ENCODE measurements at regions not wholly inside any gene's neighbourhood (a gene's known extent, or its start where the extent isn't known, plus 50 kb on each side); places are given as distances from the start of the nearest gene placed in this dataset.

GRCh38 chr5:167447466-167448375 lies 843.7 kb upstream of the WWC1 start:
- TF ChIP-seq CTCF (IDR thresholded peaks at IDR 0.05; ENCODE audit: poor library complexity): no peak
- no peak for TF ChIP-seq EZH2 (IDR thresholded peaks at IDR 0.05; ENCODE audit: borderline replicate concordance)

All from hepatocyte (in vitro differentiated cells).